OCI-LY7 (cell line): ENCODE measurements at regions not wholly inside any gene's neighbourhood (a gene's known extent, or its start where the extent isn't known, plus 50 kb on each side); places are given as distances from the start of the nearest gene placed in this dataset.

Source experiments
- BruUV-seq: library from RNA; stranded (reverse); fragments of 400-500 nt; replicated peaks from 2 replicates; lab custom pipeline; 2021; lab: Mats Ljungman, UMichigan
- CTCF ChIA-PET: fragments of 300-600 bp; sonication (Branson Sonifier 250); formaldehyde crosslinking; loops from one replicate; lab custom pipeline; 2022; ENCODE audit warnings: antibody characterized with exemption; ENCODE audit not compliant: unreplicated experiment; lab: Charles Lee
- POLR2A ChIA-PET: fragments of 300-600 bp; sonication (Branson Sonifier 250); formaldehyde crosslinking; loops from one replicate; lab custom pipeline; 2022; ENCODE audit warnings: antibody characterized with exemption; lab: Charles Lee
- DNase-seq: peaks from one replicate; pipeline ENCODE4 v3.0.0-alpha.2; 2015; ENCODE audit warnings: low spot score
- H2AFZ ChIP-seq: fragments of 200-600 bp; sonication (generic), shearing (Covaris generic); 2 replicates; pipeline ENCODE4 v1.6.1; 2014; ENCODE audit warnings: mild to moderate bottlenecking, antibody characterized with exemption, low read length, moderate library complexity
- H3K27ac ChIP-seq: fragments of 200-600 bp; sonication (generic); 2 replicates; pipeline ENCODE4 v1.5.1; 2014; ENCODE audit warnings: mixed run types, low read depth, mild to moderate bottlenecking, moderate library complexity, low read length, inconsistent platforms; ENCODE audit not compliant: poor library complexity, severe bottlenecking
- H3K36me3 ChIP-seq: fragments of 200-600 bp; sonication (generic); 2 replicates; pipeline ENCODE4 v1.6.1; 2014; ENCODE audit warnings: mild to moderate bottlenecking, antibody characterized with exemption, low read length, moderate library complexity, mixed read lengths; ENCODE audit not compliant: insufficient read depth
- H3K4me1 ChIP-seq: fragments of 200-600 bp; sonication (generic); 2 replicates; pipeline ENCODE4 v1.5.1; 2014; ENCODE audit warnings: mild to moderate bottlenecking, low read length; ENCODE audit not compliant: insufficient read depth, poor library complexity, severe bottlenecking
- H3K4me2 ChIP-seq: fragments of 200-600 bp; sonication (generic); 2 replicates; pipeline ENCODE4 v1.6.1; 2014; ENCODE audit warnings: mild to moderate bottlenecking, low read length
- H3K4me3 ChIP-seq: fragments of 200-600 bp; sonication (generic); 2 replicates; pipeline ENCODE4 v1.5.1; 2014; ENCODE audit warnings: mild to moderate bottlenecking, low read depth, low read length; ENCODE audit not compliant: poor library complexity, severe bottlenecking
- H3K79me2 ChIP-seq: fragments of 200-600 bp; sonication (generic); 2 replicates; pipeline ENCODE4 v1.6.1; 2016; ENCODE audit warnings: low read depth, mild to moderate bottlenecking, low read length, moderate library complexity, mixed read lengths; ENCODE audit not compliant: insufficient read depth
- H3K9me2 ChIP-seq: fragments of 200-600 bp; sonication (generic); 2 replicates; pipeline ENCODE4 v1.6.1; 2016; ENCODE audit warnings: mild to moderate bottlenecking, low read length, mixed read lengths; ENCODE audit not compliant: insufficient read depth
- H3K9me3 ChIP-seq: fragments of 200-600 bp; sonication (generic); 2 replicates; pipeline ENCODE4 v1.6.1; 2014; ENCODE audit warnings: mild to moderate bottlenecking, mixed run types, low read length, mixed read lengths
- H4K20me1 ChIP-seq: fragments of 200-600 bp; sonication (generic); 2 replicates; pipeline ENCODE4 v1.6.1; 2014; ENCODE audit warnings: mild to moderate bottlenecking, antibody characterized with exemption, low read length, moderate library complexity, mixed read lengths; ENCODE audit not compliant: insufficient read depth
- CTCF ChIP-seq: fragments of 200-600 bp; sonication (generic); conservative IDR thresholded peaks from 2 replicates; pipeline ENCODE4 v1.5.1; 2014; ENCODE audit warnings: mild to moderate bottlenecking, antibody characterized with exemption, low read length, moderate library complexity, mixed read lengths
- EZH2phosphoT487 ChIP-seq: fragments of 200-600 bp; sonication (generic); IDR thresholded peaks from 2 replicates; pipeline ENCODE4 v1.6.1; 2018; ENCODE audit warnings: low read depth, borderline replicate concordance, mild to moderate bottlenecking, mixed run types, antibody characterized with exemption, low read length, moderate library complexity, mixed read lengths
- intact Hi-C: fragments of 100-400 bp; cut with micrococcal nuclease; formaldehyde crosslinking; loops from one replicate; pipeline ENCODE4 v1.10.0; 2022; ENCODE audit not compliant: unreplicated experiment

GRCh38 chr5:62093411-62093810, 212.6 kb upstream of the KIF2A start:
- Histone ChIP-seq H3K27ac (no peak overlapping the region), H3K4me2 (no peak overlapping the region), H3K36me3 (no peaks in the 10 kb centered on the region), H3K4me3 (no peak overlapping the region), H3K79me2 (no peaks in the 10 kb centered on the region), H3K9me3 (no peaks in the 10 kb centered on the region), H4K20me1 (no peaks in the 10 kb centered on the region), H3K4me1 (no peaks in the 10 kb centered on the region), H2AFZ (0 out of 2 replicates have a peak overlapping the region, but pooled peaks have one; percentile 36), H3K9me2 (no peaks in the 10 kb centered on the region)
- CTCF ChIA-PET, result no interaction called here
- intact Hi-C loops, result no loop called here
- no peak for DNase-seq
- POLR2A ChIA-PET, result interaction anchor here (0.5 kb wide), 1 partner anchor 43 kb away, joined by 3 read pairs; no protein-coding TSS in a partner anchor
- no TSS peak for BruUV-seq
- TF ChIP-seq CTCF, result no peak
- no peak for TF ChIP-seq EZH2phosphoT487

GRCh38 chr5:62093976-62094375, 212.0 kb upstream of the KIF2A start:
- Histone ChIP-seq H3K27ac (no peak overlapping the region), H3K36me3 (no peaks in the 10 kb centered on the region), H3K4me1 (no peaks in the 10 kb centered on the region), H3K4me3 (no peak overlapping the region), H3K9me3 (no peaks in the 10 kb centered on the region), H3K9me2 (no peaks in the 10 kb centered on the region), H3K79me2 (no peaks in the 10 kb centered on the region), H3K4me2 (no peak overlapping the region), H4K20me1 (no peaks in the 10 kb centered on the region), H2AFZ (0 out of 2 replicates have a peak overlapping the region, but pooled peaks have one; percentile 36)
- TF ChIP-seq EZH2phosphoT487, result no peak
- no peak for TF ChIP-seq CTCF
- POLR2A ChIA-PET, result no interaction called here
- CTCF ChIA-PET, result no interaction called here
- BruUV-seq, result no TSS peak
- intact Hi-C loops, result no loop called here
- DNase-seq, result no peak

GRCh38 chr5:62097361-62097760, 208.6 kb upstream of the KIF2A start:
- intact Hi-C loops, result no loop called here

More at GRCh38 chr5:62097361-62097760, 208.6 kb upstream of the KIF2A start:
- no TSS peak for BruUV-seq
- DNase-seq, result no peak
- POLR2A ChIA-PET, result no interaction called here
- Histone ChIP-seq H3K27ac (no peak overlapping the region), H4K20me1 (no peaks in the 10 kb centered on the region), H3K9me3 (no peaks in the 10 kb centered on the region), H2AFZ (no peak overlapping the region), H3K36me3 (no peaks in the 10 kb centered on the region), H3K4me2 (no peak overlapping the region), H3K4me3 (no peak overlapping the region), H3K79me2 (no peaks in the 10 kb centered on the region), H3K4me1 (no peaks in the 10 kb centered on the region), H3K9me2 (no peaks in the 10 kb centered on the region)
- no peak for TF ChIP-seq EZH2phosphoT487
- TF ChIP-seq CTCF, result no peak
- CTCF ChIA-PET, result no interaction called here
